Psoas muscle (tissue), 7 donors: ENCODE measurements at regions not wholly inside any gene's neighbourhood (a gene's known extent, or its start where the extent isn't known, plus 50 kb on each side); places are given as distances from the start of the nearest gene placed in this dataset.

Experiments used
- ATAC-seq, 4 donors: fragments of 200-7000 bp; cut with Tn5 transposase; one replicate each; pipeline ENCODE4 v1.9.1; 2020; ENCODE audit warnings: moderate library complexity in 3 of 4, mild to moderate bottlenecking in 2 of 4
- DNase-seq, 2 donors: peaks; one replicate each; pipeline ENCODE4 v3.0.0-alpha.2; 2020
- H3K27ac ChIP-seq: fragments of 200-600 bp; one replicate; pipeline ENCODE4 v1.8.0; 2022
- H3K27me3 ChIP-seq, 3 donors: fragments of 200-600 bp in 1 of 3; one replicate each; pipeline versions ENCODE4 v1.6.1 to v1.8.0; 2013 to 2022; ENCODE audit warnings: low read length in 2 of 3, mild to moderate bottlenecking in 2 of 3, moderate library complexity in 1 of 3; ENCODE audit not compliant: insufficient read depth in 3 of 3
- H3K36me3 ChIP-seq, 2 donors: fragments of 200-600 bp in 1 of 2; one replicate each; pipeline versions ENCODE4 v1.6.1 to v1.8.0; 2013 to 2022; ENCODE audit warnings: low read depth in 1 of 2, mild to moderate bottlenecking in 1 of 2, moderate library complexity in 1 of 2; ENCODE audit not compliant: insufficient read depth in 1 of 2
- H3K4me1 ChIP-seq: fragments of 200-600 bp; one replicate; pipeline ENCODE4 v1.8.0; 2022
- H3K4me3 ChIP-seq: fragments of 200-600 bp; one replicate; pipeline ENCODE4 v1.8.0; 2022; ENCODE audit warnings: mild to moderate bottlenecking
- H3K9me3 ChIP-seq: fragments of 200-600 bp; one replicate; pipeline ENCODE4 v1.8.0; 2022
- CTCF ChIP-seq: fragments of 200-600 bp; IDR thresholded peaks from one replicate; pipeline ENCODE4 v1.8.0; 2022; ENCODE audit warnings: antibody characterized with exemption
- WGBS, 3 donors: extraction: QIAGEN DNeasy Blood & Tissue Kit; methylation state at CpG; one replicate each; pipeline versions ENCODE4 v1.1.6 to v1.1.7; 2013; 5-methylcytosine and 5-hydroxymethylcytosine counted together
- intact Hi-C, 2 donors: fragments of 100-400 bp; cut with DNase I; formaldehyde crosslinking; loops; one replicate each; pipeline versions ENCODE4 v1.11.0 to v1.14.2; 2022
- donor health status: healthy with polysubstance abuse.
- donor health status: DM: no; HTN: no; CAD: no; lungs with moderate emphysema.
- donor health status: Bipolar disorder and iron deficiency.
- donor health status: healthy.
- donor health status: DM: yes; HTN: yes; CAD: no.
- donor health status: DM: no; HTN: no; CAD: no.
- donor health status: DM: yes; HTN: yes; CAD: no.

GRCh38 chr3:62986061-62986460 lies 110.8 kb upstream of the CADPS start:
- H3K27me3 ChIP-seq = no peaks in the 10 kb centered on the region
- DNase-seq (no peak), ATAC-seq (no peak)
- H3K4me1 ChIP-seq = no peaks in the 10 kb centered on the region
- no peaks in the 10 kb centered on the region for H3K9me3 ChIP-seq
- H3K27ac ChIP-seq = no peak overlapping the region
- 28 to 39% (median 33%) methylated on average over 1 of the region's 1 CpG for WGBS, 3 donors
- intact Hi-C loops = no loop called here
- no peak overlapping the region for H3K4me3 ChIP-seq
- no peak for TF ChIP-seq CTCF
- H3K36me3 ChIP-seq = no peaks in the 10 kb centered on the region

- no peak for DNase-seq
- no peaks in the 10 kb centered on the region for H3K36me3 ChIP-seq
- H3K27me3 ChIP-seq = no peaks in the 10 kb centered on the region
- no peak overlapping the region for H3K4me3 ChIP-seq
- H3K4me1 ChIP-seq = no peaks in the 10 kb centered on the region
- TF ChIP-seq CTCF = no peak
- no peaks in the 10 kb centered on the region for H3K9me3 ChIP-seq
- 78 to 86% (median 83%) methylated on average over 8 of the region's 8 CpGs for WGBS, 3 donors
- H3K27ac ChIP-seq = no peak overlapping the region
- intact Hi-C loops = no loop called here
- no peak for ATAC-seq
These were observed 112.5 kb upstream of the CADPS start for GRCh38 chr3:62987721-62988120.

- H3K36me3 ChIP-seq = no peaks in the 10 kb centered on the region
- ATAC-seq (no peak), DNase-seq (no peak)
- intact Hi-C loops = no loop called here
- H3K27ac ChIP-seq = no peak overlapping the region
- TF ChIP-seq CTCF = no peak
- no peaks in the 10 kb centered on the region for H3K27me3 ChIP-seq
- no peaks in the 10 kb centered on the region for H3K4me1 ChIP-seq
- WGBS, 3 donors = 63 to 65% (median 64%) methylated on average over 4 of the region's 4 CpGs
- no peaks in the 10 kb centered on the region for H3K9me3 ChIP-seq
- no peak overlapping the region for H3K4me3 ChIP-seq
These were observed 115.6 kb upstream of the CADPS start for GRCh38 chr3:62990704-62991413.

GRCh38 chr3:62992520-62992919 lies 117.3 kb upstream of the CADPS start:
- Histone ChIP-seq H3K4me1 (no peaks in the 10 kb centered on the region), H3K9me3 (no peaks in the 10 kb centered on the region), H3K27ac (no peak overlapping the region), H3K4me3 (no peak overlapping the region), H3K36me3 (no peaks in the 10 kb centered on the region), H3K27me3 (no peaks in the 10 kb centered on the region)
- WGBS, 3 donors = 45 to 57% (median 52%) methylated on average over 1 of the region's 1 CpG
- intact Hi-C loops = no loop called here
- DNase-seq (no peak), ATAC-seq (no peak)
- no peak for TF ChIP-seq CTCF

- Histone ChIP-seq H3K27me3 (no peaks in the 10 kb centered on the region), H3K27ac (no peak overlapping the region), H3K4me3 (no peak overlapping the region), H3K4me1 (no peaks in the 10 kb centered on the region), H3K9me3 (no peaks in the 10 kb centered on the region), H3K36me3 (no peaks in the 10 kb centered on the region)
- 54 to 68% (median 58%) methylated on average over 3 of the region's 3 CpGs for WGBS, 3 donors
- DNase-seq (no peak), ATAC-seq (no peak)
- no peak for TF ChIP-seq CTCF
- intact Hi-C loops = no loop called here
These were observed 119.9 kb upstream of the CADPS start for GRCh38 chr3:62995119-62995518.
